H1 (cell line): ENCODE measurements at regions not wholly inside any gene's neighbourhood (a gene's known extent, or its start where the extent isn't known, plus 50 kb on each side); places are given as distances from the start of the nearest gene placed in this dataset.

Experiments used
- CTCF ChIA-PET: fragments of 300-600 bp; sonication (Branson Sonifier 250); formaldehyde crosslinking; loops from one replicate; lab custom pipeline; 2021; ENCODE audit not compliant: partially characterized antibody; lab: Charles Lee
- POLR2A ChIA-PET: fragments of 300-600 bp; sonication (Branson Sonifier 250); formaldehyde crosslinking; loops from one replicate; lab custom pipeline; 2021; ENCODE audit warnings: inconsistent platforms; ENCODE audit not compliant: partially characterized antibody; lab: Charles Lee
- DNase-seq, 2 experiments: peaks; one replicate each; pipeline versions ENCODE4 v3.0.0 to v3.0.0-alpha.2; 2010 to 2022; ENCODE audit warnings: low spot score in 2 of 2, low read depth in 1 of 2, mixed read lengths in 1 of 2
- FAIRE-seq: peaks from 2 replicates; lab custom pipeline; 2011; peaks lifted over from hg19 to GRCh38; lab: Jason Lieb, UNC
- H2AFZ ChIP-seq: 2 replicates; pipeline ENCODE4 v1.8.1; 2012; ENCODE audit warnings: low read length, inconsistent platforms
- H2AK5ac ChIP-seq: 2 replicates; pipeline ENCODE4 v1.6.1; 2013; ENCODE audit warnings: low read depth, low read length
- H2BK120ac ChIP-seq: replicated peaks from 2 replicates; pipeline ENCODE3; 2013; ENCODE audit warnings: low read depth, low read length, inconsistent platforms
- H2BK12ac ChIP-seq: 2 replicates; pipeline ENCODE4 v1.6.1; 2013; ENCODE audit warnings: low read depth, low read length
- H2BK15ac ChIP-seq: 2 replicates; pipeline ENCODE4 v1.6.1; 2013; ENCODE audit warnings: low read length
- H2BK20ac ChIP-seq: 2 replicates; pipeline ENCODE4 v1.6.1; 2013; ENCODE audit warnings: low read length
- H2BK5ac ChIP-seq: 2 replicates; pipeline ENCODE4 v1.6.1; 2013; ENCODE audit warnings: low read depth, low read length
- H3K14ac ChIP-seq: 2 replicates; pipeline ENCODE4 v1.6.1; 2013; ENCODE audit warnings: inconsistent platforms; ENCODE audit not compliant: insufficient read length
- H3K18ac ChIP-seq: 2 replicates; pipeline ENCODE4 v1.6.1; 2013; ENCODE audit warnings: low read length; ENCODE audit errors: extremely low read depth
- H3K23ac ChIP-seq: 2 replicates; pipeline ENCODE4 v1.6.1; 2013; ENCODE audit warnings: inconsistent platforms; ENCODE audit not compliant: insufficient read length
- H3K23me2 ChIP-seq: 2 replicates; pipeline ENCODE4 v1.6.1; 2013; ENCODE audit warnings: low read depth, low read length
- H3K27ac ChIP-seq: 2 replicates; pipeline ENCODE4 v1.6.1; 2011; ENCODE audit warnings: low read depth, low read length, inconsistent platforms
- H3K27me3 ChIP-seq, 4 experiments: replicated peaks in 1 of 4; 1 replicate in 1 of 4; 2 replicates in 3 of 4; pipeline versions ENCODE4 v1.6.1 to v1.8.1; 2011 to 2013; ENCODE audit warnings: low read length in 3 of 4, mild to moderate bottlenecking in 3 of 4, inconsistent platforms in 2 of 4, mixed read lengths in 2 of 4, moderate library complexity in 1 of 4; ENCODE audit not compliant: control insufficient read depth in 3 of 4, insufficient read depth in 3 of 4; ENCODE audit errors: extremely low read depth in 1 of 4
- H3K36me3 ChIP-seq, 4 experiments: 2 replicates each; pipeline versions ENCODE4 v1.6.1 to v1.8.1; 2011 to 2013; ENCODE audit warnings: mild to moderate bottlenecking in 4 of 4, low read length in 3 of 4, moderate library complexity in 2 of 4, control low read depth in 1 of 4, inconsistent platforms in 1 of 4; ENCODE audit not compliant: insufficient read depth in 4 of 4, control insufficient read depth in 2 of 4
- H3K4ac ChIP-seq: replicated peaks from 2 replicates; pipeline ENCODE3; 2013; ENCODE audit warnings: low read length, low read depth, mixed read lengths, inconsistent platforms; ENCODE audit not compliant: insufficient read length
- H3K4me1 ChIP-seq, 4 experiments: replicated peaks in 1 of 4; 1 replicate in 1 of 4; 2 replicates in 3 of 4; pipeline versions ENCODE4 v1.6.1 to v1.8.1; 2011 to 2013; ENCODE audit warnings: low read length in 3 of 4, inconsistent platforms in 2 of 4, mixed read lengths in 1 of 4; ENCODE audit not compliant: insufficient read depth in 4 of 4, control insufficient read depth in 3 of 4
- H3K4me2 ChIP-seq, 2 experiments: 2 replicates each; pipeline versions ENCODE4 v1.6.1 to v1.8.1; 2011 to 2013; ENCODE audit warnings: low read depth in 2 of 2, low read length in 2 of 2, control low read depth in 1 of 2, inconsistent platforms in 1 of 2, mild to moderate bottlenecking in 1 of 2; ENCODE audit not compliant: insufficient read depth in 1 of 2
- H3K4me3 ChIP-seq, 4 experiments: fragments of 200-600, 300-600 bp in 1 of 4; sonication (generic), shearing (Covaris generic), sonication (Bioruptor Twin) in 1 of 4; 2 replicates each; pipeline versions ENCODE4 v1.5.1 to v1.8.1; 2011 to 2016; ENCODE audit warnings: low read length in 4 of 4, low read depth in 3 of 4, control low read depth in 2 of 4, inconsistent platforms in 2 of 4, mild to moderate bottlenecking in 2 of 4, mixed read lengths in 1 of 4, moderate library complexity in 1 of 4; ENCODE audit not compliant: insufficient read depth in 2 of 4; ENCODE audit errors: extremely low read depth in 1 of 4
- H3K56ac ChIP-seq: replicated peaks from 2 replicates; pipeline ENCODE3; 2013; ENCODE audit warnings: low read depth, mild to moderate bottlenecking, mixed read lengths, low read length, inconsistent platforms; ENCODE audit not compliant: insufficient read length
- H3K79me1 ChIP-seq: 2 replicates; pipeline ENCODE4 v1.6.1; 2013; ENCODE audit warnings: low read depth, low read length, control low read depth
- H3K79me2 ChIP-seq, 2 experiments: 2 replicates each; pipeline versions ENCODE4 v1.6.1 to v1.8.1; 2012 to 2013; ENCODE audit warnings: low read length in 2 of 2, mild to moderate bottlenecking in 2 of 2, inconsistent platforms in 1 of 2; ENCODE audit not compliant: insufficient read depth in 2 of 2, control insufficient read depth in 1 of 2
- H3K9ac ChIP-seq, 4 experiments: replicated peaks in 1 of 4; 1 replicate in 1 of 4; 2 replicates in 3 of 4; pipeline versions ENCODE4 v1.6.1 to v1.8.1; 2011 to 2013; ENCODE audit warnings: low read depth in 3 of 4, low read length in 3 of 4, control low read depth in 2 of 4, mild to moderate bottlenecking in 2 of 4, moderate library complexity in 2 of 4, inconsistent platforms in 1 of 4; ENCODE audit errors: extremely low read depth in 1 of 4
- H3K9me3 ChIP-seq, 2 experiments: 2 replicates each; pipeline versions ENCODE4 v1.6.1 to v1.8.1; 2012 to 2013; ENCODE audit warnings: mild to moderate bottlenecking in 2 of 2, moderate library complexity in 2 of 2, control low read depth in 1 of 2, inconsistent platforms in 1 of 2, low read depth in 1 of 2, low read length in 1 of 2, mixed read lengths in 1 of 2; ENCODE audit not compliant: insufficient read depth in 2 of 2
- H4K20me1 ChIP-seq, 2 experiments: replicated peaks in 1 of 2; 2 replicates each; pipeline versions ENCODE3 to v1.8.1; 2011 to 2013; ENCODE audit warnings: inconsistent platforms in 2 of 2, low read length in 2 of 2, mild to moderate bottlenecking in 1 of 2; ENCODE audit not compliant: insufficient read depth in 2 of 2, control insufficient read depth in 1 of 2
- H4K5ac ChIP-seq: 2 replicates; pipeline ENCODE4 v1.6.1; 2013; ENCODE audit warnings: low read length, low read depth, mixed read lengths, inconsistent platforms; ENCODE audit not compliant: insufficient read length
- H4K8ac ChIP-seq: 2 replicates; pipeline ENCODE4 v1.8.0; 2013; ENCODE audit warnings: mild to moderate bottlenecking, moderate library complexity, low read length, inconsistent platforms; ENCODE audit not compliant: insufficient read depth; ENCODE audit errors: extremely low read depth
- H4K91ac ChIP-seq: replicated peaks from 2 replicates; pipeline ENCODE3; 2013; ENCODE audit warnings: low read length, mixed read lengths, inconsistent platforms; ENCODE audit not compliant: insufficient read length
- BRCA1 ChIP-seq: IDR thresholded peaks from 2 replicates; pipeline ENCODE4 v1.6.1; 2012; ENCODE audit warnings: low read depth, low read length, improper control_type of control experiment
- GTF2F1 ChIP-seq: IDR thresholded peaks from 2 replicates; pipeline ENCODE4 v1.6.1; 2012; ENCODE audit warnings: low read depth, low read length, improper control_type of control experiment, borderline replicate concordance
- PHF8 ChIP-seq: fragments of 200-600 bp; sonication (generic); conservative IDR thresholded peaks from 2 replicates; pipeline ENCODE4 v1.7.1; 2012; ENCODE audit warnings: low read depth, mild to moderate bottlenecking, inconsistent platforms, low read length, moderate library complexity
- TCF12 ChIP-seq: IDR thresholded peaks from 2 replicates; pipeline ENCODE4 v1.6.1; 2011; ENCODE audit warnings: low read depth, mild to moderate bottlenecking, low read length

DNA sequence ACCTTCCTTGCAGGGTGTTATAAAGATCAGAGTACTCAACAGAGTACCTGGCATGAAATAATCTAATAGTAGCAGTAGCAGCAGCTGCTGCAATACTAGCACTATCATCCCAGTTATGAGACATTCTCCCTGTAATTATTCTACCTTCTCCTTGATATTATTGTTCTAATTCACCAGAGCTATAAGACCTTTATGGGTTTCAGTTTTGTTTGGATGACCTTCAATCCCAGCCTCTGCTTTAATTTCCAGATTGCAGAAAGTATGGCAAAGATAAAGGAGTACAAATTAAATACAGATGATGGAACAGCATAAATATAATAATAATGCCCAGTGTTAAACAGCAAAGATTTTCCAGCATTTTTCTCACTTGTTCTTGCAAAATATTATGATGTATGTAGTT is 150.5 kb upstream of the MYLIP start:
- Histone ChIP-seq H3K23ac (no peak overlapping the region), H3K4ac (no peak overlapping the region), H3K9me3 (peaks cover 2 to 4% of the 10 kb centered on the region in 2 experiments; a peak in 1 of 4 replicates), H2AK5ac (no peak overlapping the region), H3K4me1 (no peaks in the 10 kb centered on the region), H4K91ac (no peak overlapping the region), H2BK12ac (no peak overlapping the region), H3K56ac (no peak overlapping the region), H2BK5ac (no peak overlapping the region), H3K36me3 (peaks cover 0 to 4% (median 0%) of the 10 kb centered on the region in 4 experiments; a peak in 1 of 8 replicates), H2BK20ac (no peak overlapping the region), H3K9ac (no peak overlapping the region), H3K27ac (no peak overlapping the region), H4K8ac (no peak overlapping the region), H3K79me2 (no peaks in the 10 kb centered on the region), H2BK120ac (no peak overlapping the region), H3K18ac (no peak overlapping the region), H3K4me2 (no peak overlapping the region), H3K23me2 (no peaks in the 10 kb centered on the region), H2BK15ac (no peak overlapping the region), H2AFZ (no peak overlapping the region), H3K27me3 (no peaks in the 10 kb centered on the region), H3K79me1 (no peaks in the 10 kb centered on the region), H4K20me1 (no peaks in the 10 kb centered on the region), H4K5ac (no peak overlapping the region), H3K14ac (no peak overlapping the region), H3K4me3 (no peak overlapping the region)
- CTCF ChIA-PET: interaction anchor here (0.8 kb wide), 1 partner anchor 9 kb away, joined by 3 read pairs; no protein-coding TSS in a partner anchor
- FAIRE-seq (no peak), DNase-seq (no peak)
- TF ChIP-seq BRCA1 (no peak), PHF8 (no peak), GTF2F1 (no peak), TCF12 (no peak)
- POLR2A ChIA-PET: no interaction called here
